GM12874 (cell line): ENCODE measurements at regions not wholly inside any gene's neighbourhood (a gene's known extent, or its start where the extent isn't known, plus 50 kb on each side); places are given as distances from the start of the nearest gene placed in this dataset.

Experiments
- CTCF ChIP-seq: IDR thresholded peaks from 2 replicates; pipeline ENCODE4 v1.5.1; 2011; ENCODE audit warnings: low read depth, mild to moderate bottlenecking, control low read depth, low read length, moderate library complexity; ENCODE audit not compliant: insufficient read depth

- no peak for TF ChIP-seq CTCF
These were observed 616.0 kb downstream of the NUP35 start for GRCh38 chr2:183740241-183740640.

- no peak for TF ChIP-seq CTCF
These were observed 628.3 kb downstream of the NUP35 start for GRCh38 chr2:183752571-183752970.

- TF ChIP-seq CTCF: no peak
These were observed 634.8 kb downstream of the NUP35 start for GRCh38 chr2:183759033-183759432.

GRCh38 chr2:183773775-183774174 is 649.5 kb downstream of the NUP35 start:
- no peak for TF ChIP-seq CTCF

- no peak for TF ChIP-seq CTCF
These were observed 655.8 kb downstream of the NUP35 start for GRCh38 chr2:183780072-183780471.

GRCh38 chr2:183782436-183782835 is 658.2 kb downstream of the NUP35 start:
- TF ChIP-seq CTCF: no peak

- no peak for TF ChIP-seq CTCF
These were observed 674.3 kb downstream of the NUP35 start for GRCh38 chr2:183798535-183798934.

- TF ChIP-seq CTCF: no peak
These were observed 675.5 kb downstream of the NUP35 start for GRCh38 chr2:183799761-183800160.
